Activated B cell treated with CpG ODN at 0.5 μM for 24 hours (primary cell): ENCODE measurements at regions not wholly inside any gene's neighbourhood (a gene's known extent, or its start where the extent isn't known, plus 50 kb on each side); places are given as distances from the start of the nearest gene placed in this dataset.

Experiments used
- ATAC-seq: fragments of 200-7000 bp; cut with Tn5 transposase; one replicate; pipeline ENCODE4 v1.10.0; 2021; ENCODE audit warnings: low read depth, mild to moderate bottlenecking, moderate library complexity
- CTCF ChIA-PET: fragments of 350-600 bp; sonication (Branson Sonifier 250); formaldehyde crosslinking; loops from one replicate; lab custom pipeline; 2021; ENCODE audit warnings: antibody characterized with exemption; lab: Charles Lee
- POLR2A ChIA-PET: fragments of 350-600 bp; sonication (Branson Sonifier 250); formaldehyde crosslinking; loops from one replicate; lab custom pipeline; 2021; ENCODE audit warnings: antibody characterized with exemption; lab: Charles Lee
- DNase-seq: peaks from one replicate; pipeline ENCODE4 v3.0.0; 2022
- H3K27ac Mint-ChIP-seq: one replicate; pipeline ENCODE4 v1.8.0; 2020; ENCODE audit warnings: mixed read lengths
- H3K27me3 Mint-ChIP-seq: one replicate; pipeline ENCODE4 v1.8.0; 2021; ENCODE audit warnings: mixed read lengths
- H3K36me3 Mint-ChIP-seq: one replicate; pipeline ENCODE4 v1.8.0; 2021; ENCODE audit warnings: low read depth, mixed read lengths
- H3K4me1 Mint-ChIP-seq: one replicate; pipeline ENCODE4 v1.8.0; 2021; ENCODE audit warnings: mixed read lengths
- H3K4me3 Mint-ChIP-seq: one replicate; pipeline ENCODE4 v1.8.0; 2020; ENCODE audit warnings: mild to moderate bottlenecking, mixed read lengths
- H3K9me3 Mint-ChIP-seq: one replicate; pipeline ENCODE4 v1.8.0; 2020; ENCODE audit warnings: mixed read lengths
- CTCF ChIP-seq: fragments of 200-600 bp; IDR thresholded peaks from one replicate; pipeline ENCODE4 v1.8.0; 2022; ENCODE audit warnings: antibody characterized with exemption, mild to moderate bottlenecking
- intact Hi-C: fragments of 100-400 bp; cut with micrococcal nuclease; formaldehyde crosslinking; loops from one replicate; pipeline ENCODE4 v1.15.1; 2024

GRCh38 chr11:116577273-116577672, 195.5 kb downstream of the BUD13 start:
- intact Hi-C loops: no loop called here
- no peak overlapping the region for H3K4me3 Mint-ChIP-seq

GRCh38 chr11:116576526-116576925, 196.3 kb downstream of the BUD13 start:
- ATAC-seq: no peak
- POLR2A ChIA-PET: no interaction called here
- CTCF ChIA-PET: no interaction called here
- intact Hi-C loops: no loop called here
- Mint-ChIP-seq H3K9me3 (no peaks in the 10 kb centered on the region), H3K4me3 (no peak overlapping the region), H3K36me3 (no peaks in the 10 kb centered on the region), H3K4me1 (no peaks in the 10 kb centered on the region), H3K27ac (no peak overlapping the region), H3K27me3 (peaks cover 35% of the 10 kb centered on the region)
- no peak for DNase-seq
- TF ChIP-seq CTCF: no peak

More at GRCh38 chr11:116577273-116577672, 195.5 kb downstream of the BUD13 start:
- no peak overlapping the region for H3K27ac Mint-ChIP-seq
- POLR2A ChIA-PET: no interaction called here
- ATAC-seq: no peak
- no peaks in the 10 kb centered on the region for H3K36me3 Mint-ChIP-seq
- H3K27me3 Mint-ChIP-seq: peaks cover 43% of the 10 kb centered on the region
- H3K9me3 Mint-ChIP-seq: no peaks in the 10 kb centered on the region
- no peak for DNase-seq
- TF ChIP-seq CTCF: no peak
- CTCF ChIA-PET: no interaction called here
- no peaks in the 10 kb centered on the region for H3K4me1 Mint-ChIP-seq

- Mint-ChIP-seq H3K4me3 (no peak overlapping the region), H3K9me3 (peaks cover 8% of the 10 kb centered on the region), H3K27ac (no peak overlapping the region), H3K4me1 (no peaks in the 10 kb centered on the region), H3K36me3 (no peaks in the 10 kb centered on the region), H3K27me3 (no peaks in the 10 kb centered on the region)
- ChIA-PET POLR2A (no interaction called here), CTCF (no interaction called here)
- ATAC-seq (no peak), DNase-seq (no peak)
- intact Hi-C loops: no loop called here
- no peak for TF ChIP-seq CTCF
Measured at GRCh38 chr11:116567721-116568242, 205.0 kb downstream of the BUD13 start.

GRCh38 chr11:116563712-116564047, 209.1 kb downstream of the BUD13 start:
- no peak for TF ChIP-seq CTCF
- ATAC-seq (no peak), DNase-seq (no peak)
- H3K4me1 Mint-ChIP-seq: no peaks in the 10 kb centered on the region
- ChIA-PET CTCF (no interaction called here), POLR2A (no interaction called here)
- no peaks in the 10 kb centered on the region for H3K36me3 Mint-ChIP-seq
- no peak overlapping the region for H3K4me3 Mint-ChIP-seq
- H3K27ac Mint-ChIP-seq: no peak overlapping the region
- intact Hi-C loops: no loop called here
- peaks cover 8% of the 10 kb centered on the region for H3K9me3 Mint-ChIP-seq
- no peaks in the 10 kb centered on the region for H3K27me3 Mint-ChIP-seq

- TF ChIP-seq CTCF: no peak
- H3K36me3 Mint-ChIP-seq: no peaks in the 10 kb centered on the region
- no peak overlapping the region for H3K4me3 Mint-ChIP-seq
- no peak for DNase-seq
- no peak for ATAC-seq
- H3K9me3 Mint-ChIP-seq: peaks cover 8% of the 10 kb centered on the region
- H3K4me1 Mint-ChIP-seq: no peaks in the 10 kb centered on the region
- POLR2A ChIA-PET: no interaction called here
- intact Hi-C loops: no loop called here
- no peak overlapping the region for H3K27ac Mint-ChIP-seq
- CTCF ChIA-PET: no interaction called here
- H3K27me3 Mint-ChIP-seq: peaks cover 2% of the 10 kb centered on the region
Measured at GRCh38 chr11:116563028-116563711, 209.6 kb downstream of the BUD13 start.
